K562 (cell line): ENCODE measurements at regions not wholly inside any gene's neighbourhood (a gene's known extent, or its start where the extent isn't known, plus 50 kb on each side); places are given as distances from the start of the nearest gene placed in this dataset.

Experiments used
- BCL6 ChIP-seq: fragments of 250-450 bp; sonication (Bioruptor Pico); IDR thresholded peaks from 2 replicates; pipeline ENCODE4 v1.4.0; 2020
- BDP1 ChIP-seq: IDR thresholded peaks from 3 replicates; pipeline ENCODE4 v1.6.1; 2011; ENCODE audit not compliant: insufficient read length, insufficient read depth
- BRCA1 ChIP-seq, 2 experiments: fragments of 450-650 bp in 1 of 2; sonication (generic) in 1 of 2; formaldehyde crosslinking in 1 of 2; IDR thresholded peaks; 2 replicates each; pipeline versions ENCODE4 v1.5.0 to v1.6.1; 2017 to 2020; ENCODE audit warnings: mild to moderate bottlenecking in 1 of 2, missing genetic modification reagents in 1 of 2
- C11orf30 ChIP-seq: fragments of 450-650 bp; IDR thresholded peaks from 2 replicates; pipeline ENCODE4 v1.6.1; 2016; ENCODE audit warnings: low read depth, mild to moderate bottlenecking
- FIP1L1 ChIP-seq: fragments of 200-400 bp; formaldehyde crosslinking; IDR thresholded peaks from 2 replicates; pipeline ENCODE4 v1.6.1; 2018; ENCODE audit warnings: mild to moderate bottlenecking, low read depth, low read length; ENCODE audit not compliant: poor library complexity, severe bottlenecking
- GABPA ChIP-seq: fragments of 200-800 bp; sonication (Bioruptor generic); conservative IDR thresholded peaks from 2 replicates; pipeline ENCODE4 v1.6.1; 2016; ENCODE audit warnings: low read depth, missing genetic modification characterization, missing compliant biosample characterization
- LEF1 ChIP-seq: fragments of 450-650 bp; IDR thresholded peaks from 2 replicates; pipeline ENCODE4 v1.6.1; 2016; ENCODE audit warnings: mild to moderate bottlenecking
- MIER1 ChIP-seq: fragments of 450-650 bp; IDR thresholded peaks from 2 replicates; pipeline ENCODE4 v1.6.1; 2016; ENCODE audit warnings: antibody characterized with exemption, mild to moderate bottlenecking, low read depth
- NFE2L1 ChIP-seq: fragments of 450-650 bp; IDR thresholded peaks from 2 replicates; pipeline ENCODE4 v1.6.1; 2016; ENCODE audit warnings: missing genetic modification characterization, low read depth, mild to moderate bottlenecking, missing compliant biosample characterization, moderate library complexity, borderline replicate concordance
- RCOR1 ChIP-seq, 2 experiments: IDR thresholded peaks; 2 replicates each; pipeline ENCODE4 v1.6.1; 2012; ENCODE audit warnings: low read depth in 2 of 2, low read length in 2 of 2, borderline replicate concordance in 1 of 2, improper control_type of control experiment in 1 of 2
- RERE ChIP-seq: sonication (generic); formaldehyde crosslinking; IDR thresholded peaks from 2 replicates; pipeline ENCODE4 v1.8.0; 2023; ENCODE audit warnings: missing genetic modification reagents, mild to moderate bottlenecking, borderline replicate concordance
- TF ChIP-seq, protein P1 (sequence below): IDR thresholded peaks from 2 replicates; pipeline ENCODE4 v1.6.1; 2016; ENCODE audit warnings: missing genetic modification characterization, missing compliant biosample characterization
- TF ChIP-seq, protein P2 (sequence below), 2 experiments: fragments of 450-650 bp in 1 of 2; IDR thresholded peaks; 2 replicates each; pipeline ENCODE4 v1.6.1; 2011 to 2017; ENCODE audit warnings: low read depth in 2 of 2, antibody characterized with exemption in 1 of 2, borderline replicate concordance in 1 of 2, low read length in 1 of 2, mild to moderate bottlenecking in 1 of 2, mixed read lengths in 1 of 2; ENCODE audit not compliant: control insufficient read depth in 1 of 2

- TF ChIP-seq, protein P1, sequence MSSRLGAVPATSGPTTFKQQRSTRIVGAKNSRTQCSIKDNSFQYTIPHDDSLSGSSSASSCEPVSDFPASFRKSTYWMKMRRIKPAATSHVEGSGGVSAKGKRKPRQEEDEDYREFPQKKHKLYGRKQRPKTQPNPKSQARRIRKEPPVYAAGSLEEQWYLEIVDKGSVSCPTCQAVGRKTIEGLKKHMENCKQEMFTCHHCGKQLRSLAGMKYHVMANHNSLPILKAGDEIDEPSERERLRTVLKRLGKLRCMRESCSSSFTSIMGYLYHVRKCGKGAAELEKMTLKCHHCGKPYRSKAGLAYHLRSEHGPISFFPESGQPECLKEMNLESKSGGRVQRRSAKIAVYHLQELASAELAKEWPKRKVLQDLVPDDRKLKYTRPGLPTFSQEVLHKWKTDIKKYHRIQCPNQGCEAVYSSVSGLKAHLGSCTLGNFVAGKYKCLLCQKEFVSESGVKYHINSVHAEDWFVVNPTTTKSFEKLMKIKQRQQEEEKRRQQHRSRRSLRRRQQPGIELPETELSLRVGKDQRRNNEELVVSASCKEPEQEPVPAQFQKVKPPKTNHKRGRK (tag) = no peak
- TF ChIP-seq LEF1 = peak; percentile 77
- TF ChIP-seq, protein P2, sequence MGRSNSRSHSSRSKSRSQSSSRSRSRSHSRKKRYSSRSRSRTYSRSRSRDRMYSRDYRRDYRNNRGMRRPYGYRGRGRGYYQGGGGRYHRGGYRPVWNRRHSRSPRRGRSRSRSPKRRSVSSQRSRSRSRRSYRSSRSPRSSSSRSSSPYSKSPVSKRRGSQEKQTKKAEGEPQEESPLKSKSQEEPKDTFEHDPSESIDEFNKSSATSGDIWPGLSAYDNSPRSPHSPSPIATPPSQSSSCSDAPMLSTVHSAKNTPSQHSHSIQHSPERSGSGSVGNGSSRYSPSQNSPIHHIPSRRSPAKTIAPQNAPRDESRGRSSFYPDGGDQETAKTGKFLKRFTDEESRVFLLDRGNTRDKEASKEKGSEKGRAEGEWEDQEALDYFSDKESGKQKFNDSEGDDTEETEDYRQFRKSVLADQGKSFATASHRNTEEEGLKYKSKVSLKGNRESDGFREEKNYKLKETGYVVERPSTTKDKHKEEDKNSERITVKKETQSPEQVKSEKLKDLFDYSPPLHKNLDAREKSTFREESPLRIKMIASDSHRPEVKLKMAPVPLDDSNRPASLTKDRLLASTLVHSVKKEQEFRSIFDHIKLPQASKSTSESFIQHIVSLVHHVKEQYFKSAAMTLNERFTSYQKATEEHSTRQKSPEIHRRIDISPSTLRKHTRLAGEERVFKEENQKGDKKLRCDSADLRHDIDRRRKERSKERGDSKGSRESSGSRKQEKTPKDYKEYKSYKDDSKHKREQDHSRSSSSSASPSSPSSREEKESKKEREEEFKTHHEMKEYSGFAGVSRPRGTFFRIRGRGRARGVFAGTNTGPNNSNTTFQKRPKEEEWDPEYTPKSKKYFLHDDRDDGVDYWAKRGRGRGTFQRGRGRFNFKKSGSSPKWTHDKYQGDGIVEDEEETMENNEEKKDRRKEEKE (IDR thresholded peaks at IDR 0.05; ENCODE audit: borderline replicate concordance in 1 of 2, control insufficient read depth in 1 of 2, low read depth in 2 of 2, low read length in 1 of 2) = 0 out of 4 replicates have a peak, but pooled peaks of 1 of the 2 experiments have one; percentile 38
- TF ChIP-seq BRCA1 (IDR thresholded peaks at IDR 0.05) = no peak
- TF ChIP-seq BRCA1 (CRISPR knock-in tag; IDR thresholded peaks at IDR 0.05) = no peak
- TF ChIP-seq RCOR1 (IDR thresholded peaks at IDR 0.05; ENCODE audit: borderline replicate concordance in 1 of 2, low read depth in 2 of 2, low read length in 2 of 2) = peak in 1 of 2 experiments; percentile 93; a peak in 2 of 4 replicates
- TF ChIP-seq BCL6 (CRISPR knock-in tag) = peak; percentile 32; the same call in 1 of the 2 replicates
- TF ChIP-seq GABPA = peak; percentile 42; the same call in 1 of the 2 replicates
- no peak for TF ChIP-seq RERE (CRISPR knock-in tag)
- TF ChIP-seq C11orf30 = no peak
- no peak for TF ChIP-seq FIP1L1
- no peak for TF ChIP-seq MIER1
- TF ChIP-seq NFE2L1 = no peak
- no peak for TF ChIP-seq BDP1
Measured at GRCh38 chr11:69401715-69402114, 79.7 kb upstream of the LINC01488 start (continued).
